IMR-90 (cell line): ENCODE measurements at regions not wholly inside any gene's neighbourhood (a gene's known extent, or its start where the extent isn't known, plus 50 kb on each side); places are given as distances from the start of the nearest gene placed in this dataset.

Experiments used
- ATAC-seq: fragments of 200-7000 bp; cut with Tn5 transposase; 2 replicates; pipeline ENCODE4 v1.9.1; 2020; ENCODE audit warnings: low read depth, mild to moderate bottlenecking, moderate library complexity
- BruUV-seq: library from RNA; stranded (reverse); fragments of 400-500 nt; replicated peaks from 2 replicates; lab custom pipeline; 2021; lab: Mats Ljungman, UMichigan
- CTCF ChIA-PET: fragments of 300-600 bp; formaldehyde crosslinking; extraction: SDS; loops from one replicate; lab custom pipeline; 2021; ENCODE audit warnings: antibody characterized with exemption; lab: Yijun Ruan, JAX
- POLR2A ChIA-PET: fragments of 300-600 bp; sonication (Branson Sonifier 250); formaldehyde crosslinking; loops from one replicate; lab custom pipeline; 2022; ENCODE audit warnings: antibody characterized with exemption; ENCODE audit not compliant: unreplicated experiment; lab: Charles Lee
- DNase-seq: peaks from one replicate; pipeline ENCODE4 v3.0.0; 2013
- H2AFZ ChIP-seq: replicated peaks from 2 replicates; pipeline ENCODE3; 2013; ENCODE audit warnings: low read length, mild to moderate bottlenecking; ENCODE audit not compliant: poor library complexity
- H2AK5ac ChIP-seq: 2 replicates; pipeline ENCODE4 v1.6.1; 2013; ENCODE audit warnings: low read depth, low read length, inconsistent platforms
- H2AK9ac ChIP-seq: replicated peaks from 2 replicates; pipeline ENCODE3; 2013; ENCODE audit warnings: mild to moderate bottlenecking, low read depth, low read length, moderate library complexity; ENCODE audit not compliant: poor library complexity
- H2BK120ac ChIP-seq: 2 replicates; pipeline ENCODE4 v1.6.1; 2013; ENCODE audit warnings: low read depth, low read length, inconsistent platforms
- H2BK15ac ChIP-seq: 3 replicates; pipeline ENCODE4 v1.6.1; 2013; ENCODE audit warnings: low read depth, low read length, inconsistent platforms
- H2BK20ac ChIP-seq: 2 replicates; pipeline ENCODE4 v1.6.1; 2013; ENCODE audit warnings: low read depth, mild to moderate bottlenecking, inconsistent platforms, low read length, moderate library complexity
- H2BK5ac ChIP-seq: 2 replicates; pipeline ENCODE4 v1.6.1; 2013; ENCODE audit warnings: mild to moderate bottlenecking, low read depth, low read length, inconsistent platforms; ENCODE audit not compliant: poor library complexity, severe bottlenecking
- H3K14ac ChIP-seq: replicated peaks from 2 replicates; pipeline ENCODE4 v1.6.1; 2013; ENCODE audit warnings: low read depth, low read length, inconsistent platforms
- H3K18ac ChIP-seq: 2 replicates; pipeline ENCODE4 v1.6.1; 2013; ENCODE audit warnings: low read depth, low read length, control low read depth
- H3K23ac ChIP-seq: 2 replicates; pipeline ENCODE4 v1.6.1; 2013; ENCODE audit warnings: low read depth, low read length, inconsistent platforms
- H3K27ac ChIP-seq: 2 replicates; pipeline ENCODE4 v1.5.1; 2013; ENCODE audit warnings: mild to moderate bottlenecking, control low read depth, low read length; ENCODE audit not compliant: insufficient read depth
- H3K27me3 ChIP-seq: 2 replicates; pipeline ENCODE4 v1.6.1; 2013; ENCODE audit warnings: low read length; ENCODE audit not compliant: control insufficient read depth, insufficient read depth
- H3K36me3 ChIP-seq: 2 replicates; pipeline ENCODE4 v1.6.1; 2013; ENCODE audit warnings: low read length, mixed read lengths; ENCODE audit not compliant: control insufficient read depth, insufficient read depth
- H3K4ac ChIP-seq: 2 replicates; pipeline ENCODE4 v1.6.1; 2013; ENCODE audit warnings: low read depth, low read length, inconsistent platforms
- H3K4me1 ChIP-seq: 2 replicates; pipeline ENCODE4 v1.6.1; 2013; ENCODE audit warnings: low read length, mixed read lengths; ENCODE audit not compliant: control insufficient read depth, insufficient read depth
- H3K4me2 ChIP-seq: 2 replicates; pipeline ENCODE4 v1.6.1; 2013; ENCODE audit warnings: low read depth, mild to moderate bottlenecking, control low read depth, low read length, moderate library complexity
- H3K4me3 ChIP-seq: 2 replicates; pipeline ENCODE4 v1.5.1; 2013; ENCODE audit warnings: low read depth, mild to moderate bottlenecking, control low read depth, low read length, moderate library complexity; ENCODE audit not compliant: insufficient read depth
- H3K56ac ChIP-seq: 2 replicates; pipeline ENCODE4 v1.6.1; 2013; ENCODE audit warnings: low read length, inconsistent platforms; ENCODE audit not compliant: insufficient read depth; ENCODE audit errors: extremely low read depth
- H3K79me1 ChIP-seq, 2 experiments: 2 replicates each; pipeline ENCODE4 v1.6.1; 2013; ENCODE audit warnings: low read length in 2 of 2, inconsistent platforms in 1 of 2, low read depth in 1 of 2
- H3K9ac ChIP-seq: 2 replicates; pipeline ENCODE4 v1.6.1; 2013; ENCODE audit warnings: low read depth, low read length, control low read depth
- H3K9me1 ChIP-seq: 2 replicates; pipeline ENCODE4 v1.6.1; 2013; ENCODE audit warnings: low read length, inconsistent platforms; ENCODE audit not compliant: insufficient read depth
- H3K9me3 ChIP-seq: 2 replicates; pipeline ENCODE4 v1.6.1; 2013; ENCODE audit warnings: low read length; ENCODE audit not compliant: control insufficient read depth, insufficient read depth
- H4K20me1 ChIP-seq: 2 replicates; pipeline ENCODE4 v1.6.1; 2013; ENCODE audit warnings: low read length, inconsistent platforms; ENCODE audit not compliant: insufficient read depth
- H4K5ac ChIP-seq: 2 replicates; pipeline ENCODE4 v1.6.1; 2013; ENCODE audit warnings: mild to moderate bottlenecking, low read depth, low read length, control low read depth
- H4K8ac ChIP-seq, 2 experiments: 2 replicates each; pipeline ENCODE4 v1.6.1; 2013; ENCODE audit warnings: low read depth in 2 of 2, low read length in 2 of 2, control low read depth in 1 of 2, inconsistent platforms in 1 of 2
- H4K91ac ChIP-seq: 2 replicates; pipeline ENCODE4 v1.6.1; 2013; ENCODE audit warnings: low read depth, low read length, inconsistent platforms; ENCODE audit not compliant: insufficient read depth
- ELK1 ChIP-seq: fragments of 150-350 bp; IDR thresholded peaks from 2 replicates; pipeline ENCODE4 v1.6.1; 2016; ENCODE audit warnings: low read depth, mild to moderate bottlenecking, low read length, moderate library complexity, borderline replicate concordance
- FOS ChIP-seq: fragments of 150-350 bp; IDR thresholded peaks from 2 replicates; pipeline ENCODE4 v1.6.1; 2016; ENCODE audit warnings: low read depth, low read length
- WGBS, 2 experiments: methylation state at CpG; one replicate each; pipeline versions ENCODE4 v1.1.5 to v1.1.7; 2013; ENCODE audit warnings: missing lambda C conversion rate in 2 of 2; ENCODE audit not compliant: insufficient read length in 1 of 2; ENCODE audit errors: extremely low coverage in 2 of 2; 5-methylcytosine and 5-hydroxymethylcytosine counted together
- dilution Hi-C: fragments of 300-500 bp; cut with HindIII; formaldehyde crosslinking; loops from one replicate; pipeline ENCODE4 v1.14.3; 2018; ENCODE audit warnings: low sequenced_read_pairs; ENCODE audit not compliant: unreplicated experiment
- in situ Hi-C: fragments of 300-500 bp; cut with MboI; formaldehyde crosslinking; loops from 3 replicates; pipeline ENCODE4 v1.14.3; 2019; ENCODE audit warnings: low sequenced_read_pairs, inconsistent platforms, mixed read lengths
- intact Hi-C: fragments of 100-400 bp; cut with micrococcal nuclease; formaldehyde crosslinking; loops from 2 replicates; pipeline ENCODE4 v1.10.0; 2022

GRCh38 chr15:26082221-26083109, 219.3 kb upstream of the ATP10A start:
- intact Hi-C loops (loop anchor here (2.0 to 10.0 kb wide), 2 partner anchors 308 to 346 kb away; no protein-coding TSS in a partner anchor), in situ Hi-C loops (no loop called here), dilution Hi-C loops (no loop called here)
- Histone ChIP-seq H2AFZ (peak overlapping the region; percentile 99), H3K4me2 (peak overlapping the region; percentile 75), H3K4me1 (peaks cover 6% of the 10 kb centered on the region), H4K5ac (peak overlapping the region; percentile 16; the same call in 1 of the 2 replicates), H3K9ac (peak overlapping the region; percentile 44), H3K4ac (peak overlapping the region; percentile 33; the same call in 1 of the 2 replicates), H3K27me3 (no peaks in the 10 kb centered on the region), H3K79me1 (no peaks in the 10 kb centered on the region), H4K20me1 (no peaks in the 10 kb centered on the region; the same call in 1 of the 2 replicates), H2AK5ac (no peak overlapping the region), H2BK120ac (peak overlapping the region; percentile 22; the same call in 1 of the 2 replicates), H2BK20ac (no peak overlapping the region), H3K23ac (no peak overlapping the region), H3K36me3 (no peaks in the 10 kb centered on the region), H4K8ac (peak overlapping the region; percentile 19 to 76; a peak in 3 of 4 replicates), H3K9me1 (no peaks in the 10 kb centered on the region), H3K14ac (peak overlapping the region; percentile 32; the same call in 1 of the 2 replicates), H2AK9ac (peak overlapping the region; percentile 82), H3K27ac (peak overlapping the region; percentile 62), H3K4me3 (peak overlapping the region; percentile 63), H2BK5ac (peak overlapping the region; percentile 72), H2BK15ac (no peak overlapping the region), H3K56ac (no peak overlapping the region), H4K91ac (peak overlapping the region; percentile 69), H3K18ac (peak overlapping the region; percentile 4; the same call in 1 of the 2 replicates), H3K9me3 (no peaks in the 10 kb centered on the region)
- ATAC-seq, result peak; percentile 96
- ChIA-PET CTCF (interaction anchor here (1.2 kb wide), 1 partner anchor 13 kb away, joined by 4 read pairs; no protein-coding TSS in a partner anchor), POLR2A (no interaction called here)
- TF ChIP-seq FOS (peak; percentile 96), ELK1 (no peak)
- whole genome bisulfite sequencing, 2 experiments, result 0% methylated on average over 19 of the region's 48 CpGs; no CpG with 5 or more reads in 1 of the 2 experiments
- DNase-seq, result peak; percentile 93
- no TSS peak for BruUV-seq
